ENCODE measurements at regions not wholly inside any gene's neighbourhood (a gene's known extent, or its start where the extent isn't known, plus 50 kb on each side); places are given as distances from the start of the nearest gene placed in this dataset.

DNA sequence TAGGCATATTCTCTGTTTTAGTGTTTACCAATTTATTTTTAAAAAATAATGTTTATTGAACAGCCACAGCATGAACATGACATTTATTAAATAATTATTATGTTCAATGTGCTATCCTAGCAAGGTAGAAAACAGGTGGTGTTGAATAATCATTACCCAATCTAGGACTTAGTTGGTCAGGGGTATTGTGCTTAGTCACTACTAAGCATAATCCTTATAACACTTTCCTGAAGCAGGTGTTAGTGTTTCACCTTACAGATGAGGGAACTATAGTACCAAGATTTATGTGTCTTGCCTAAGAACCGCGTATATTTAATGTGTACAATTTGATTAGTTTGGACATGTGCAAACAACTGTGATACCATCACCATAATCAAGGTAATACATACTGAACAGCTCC is 1387.2 kb upstream of the ACO1 start:
- TF ChIP-seq CHD1 (IDR thresholded peaks at IDR 0.05; ENCODE audit: low read depth, low read length) (no peak), LARP7 (IDR thresholded peaks at IDR 0.05) (no peak), CEBPB (IDR thresholded peaks at IDR 0.05; ENCODE audit: borderline replicate concordance in 1 of 2, low read depth in 2 of 2, low read length in 2 of 2) (no peak), ZNF24 (IDR thresholded peaks at IDR 0.05) (no peak), USF2 (IDR thresholded peaks at IDR 0.05; ENCODE audit: borderline replicate concordance, low read depth, low read length) (no peak), ZNF207 (IDR thresholded peaks at IDR 0.05; ENCODE audit: borderline replicate concordance) (no peak)
